ENCODE measurements at regions not wholly inside any gene's neighbourhood (a gene's known extent, or its start where the extent isn't known, plus 50 kb on each side); places are given as distances from the start of the nearest gene placed in this dataset.

DNA sequence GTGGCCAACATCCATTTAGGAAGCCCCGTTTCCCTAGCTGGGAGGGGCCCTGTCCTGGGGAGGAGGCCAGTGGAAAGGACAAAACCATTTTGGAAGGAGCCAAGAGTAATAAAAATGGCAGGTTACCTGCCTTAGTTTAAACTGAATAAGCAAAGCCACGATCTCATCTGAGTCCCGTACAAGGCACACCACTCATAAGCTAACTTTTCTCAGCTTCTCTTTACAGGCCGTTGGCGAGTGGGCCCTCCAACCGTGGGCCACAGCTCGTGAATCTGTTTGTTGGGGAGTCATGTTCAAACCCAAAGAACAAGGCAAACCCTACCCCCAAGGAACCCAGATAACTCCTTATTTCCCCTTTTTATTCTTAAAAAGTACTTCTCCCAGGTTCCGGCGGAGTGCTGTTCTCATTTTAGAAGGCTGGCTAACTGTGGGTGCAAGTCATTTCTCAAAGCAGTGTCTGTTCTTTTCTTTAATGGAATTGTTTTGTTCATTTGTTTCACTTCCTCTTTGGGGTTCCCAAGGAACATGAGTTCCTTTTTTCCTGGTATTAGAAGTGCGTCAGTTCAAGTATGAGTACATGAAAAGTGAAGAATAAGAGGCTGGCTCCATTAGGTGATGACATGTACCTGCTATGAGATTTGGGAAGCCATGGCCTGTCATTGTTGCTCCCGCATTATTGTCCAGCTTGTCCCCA lies 89.0 kb downstream of the PSMG1 start:
- Histone ChIP-seq H3K9me1 (ENCODE audit: insufficient read depth, low read length) (peaks cover 8% of the 10 kb centered on the region), H2AFZ (replicated peaks; ENCODE audit: low read length, poor library complexity) (no peak overlapping the region), H3K14ac (replicated peaks; ENCODE audit: low read depth, low read length) (no peak overlapping the region; the same call in 1 of the 2 replicates), H4K8ac (ENCODE audit: low read depth in 2 of 2, low read length in 2 of 2) (peak overlapping the region in 1 of 2 experiments; percentile 35; a peak in 1 of 4 replicates), H3K27ac (ENCODE audit: insufficient read depth, low read length) (no peak overlapping the region; the same call in 1 of the 2 replicates), H4K20me1 (ENCODE audit: insufficient read depth, low read length) (no peaks in the 10 kb centered on the region), H2BK5ac (ENCODE audit: low read depth, low read length, poor library complexity, severe bottlenecking) (peak overlapping the region; percentile 28), H2BK120ac (ENCODE audit: low read depth, low read length) (peak overlapping the region; percentile 80), H3K4me1 (ENCODE audit: control insufficient read depth, insufficient read depth, low read length) (peaks cover 13% of the 10 kb centered on the region), H3K56ac (ENCODE audit: extremely low read depth, insufficient read depth, low read length) (no peak overlapping the region), H4K5ac (ENCODE audit: low read depth, low read length) (peak overlapping the region; percentile 71), H3K4me3 (ENCODE audit: insufficient read depth, low read depth, low read length) (no peak overlapping the region), H2AK5ac (ENCODE audit: low read depth, low read length) (peak overlapping the region; percentile 78), H3K79me1 (ENCODE audit: low read depth in 1 of 2, low read length in 2 of 2) (no peaks in the 10 kb centered on the region), H3K36me3 (ENCODE audit: control insufficient read depth, insufficient read depth, low read length) (no peaks in the 10 kb centered on the region), H2BK20ac (ENCODE audit: low read depth, low read length) (peak overlapping the region; percentile 77), H3K4me2 (ENCODE audit: low read depth, low read length) (no peak overlapping the region), H3K23ac (ENCODE audit: low read depth, low read length) (no peak overlapping the region), H3K18ac (ENCODE audit: low read depth, low read length) (peak overlapping the region; percentile 58), H3K4ac (ENCODE audit: low read depth, low read length) (peak overlapping the region; percentile 55), H3K9me3 (ENCODE audit: control insufficient read depth, insufficient read depth, low read length) (no peaks in the 10 kb centered on the region), H3K27me3 (ENCODE audit: control insufficient read depth, insufficient read depth, low read length) (no peaks in the 10 kb centered on the region; the same call in 1 of the 2 replicates), H4K91ac (ENCODE audit: insufficient read depth, low read depth, low read length) (peak overlapping the region; percentile 79), H2AK9ac (replicated peaks; ENCODE audit: low read depth, low read length, poor library complexity) (no peak overlapping the region), H2BK15ac (ENCODE audit: low read depth, low read length) (peak overlapping the region; percentile 94; the same call in 2 of the 3 replicates), H3K9ac (ENCODE audit: low read depth, low read length) (no peak overlapping the region)
- no peak for DNase-seq
- POLR2A ChIA-PET (ENCODE audit: unreplicated experiment): no interaction called here
- CTCF ChIA-PET: no interaction called here
- TF ChIP-seq CTCF (conservative IDR thresholded peaks at IDR 0.05; ENCODE audit: low read depth, low read length) (no peak), NFE2L2 (IDR thresholded peaks at IDR 0.05; ENCODE audit: low read depth, low read length) (no peak), MAFK (IDR thresholded peaks at IDR 0.05; ENCODE audit: low read depth, low read length) (no peak), CEBPB (IDR thresholded peaks at IDR 0.05; ENCODE audit: low read depth, low read length) (no peak), RAD21 (IDR thresholded peaks at IDR 0.05; ENCODE audit: low read length) (no peak), MXI1 (IDR thresholded peaks at IDR 0.05; ENCODE audit: borderline replicate concordance, low read depth, low read length) (no peak)
- TF ChIP-seq, protein P1, sequence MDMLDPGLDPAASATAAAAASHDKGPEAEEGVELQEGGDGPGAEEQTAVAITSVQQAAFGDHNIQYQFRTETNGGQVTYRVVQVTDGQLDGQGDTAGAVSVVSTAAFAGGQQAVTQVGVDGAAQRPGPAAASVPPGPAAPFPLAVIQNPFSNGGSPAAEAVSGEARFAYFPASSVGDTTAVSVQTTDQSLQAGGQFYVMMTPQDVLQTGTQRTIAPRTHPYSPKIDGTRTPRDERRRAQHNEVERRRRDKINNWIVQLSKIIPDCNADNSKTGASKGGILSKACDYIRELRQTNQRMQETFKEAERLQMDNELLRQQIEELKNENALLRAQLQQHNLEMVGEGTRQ (IDR thresholded peaks at IDR 0.05; ENCODE audit: low read depth, low read length): no peak
- in situ Hi-C loops (cut with MboI; ENCODE audit: low sequenced_read_pairs) (no loop called here), dilution Hi-C loops (cut with HindIII; ENCODE audit: low sequenced_read_pairs, unreplicated experiment) (no loop called here), intact Hi-C loops (cut with micrococcal nuclease) (no loop called here)
- 92% methylated on average over 2 of the region's 11 CpGs; no CpG with 5 or more reads in 1 of the 2 experiments for WGBS, 2 experiments (ENCODE audit: extremely low coverage in 2 of 2, insufficient read length in 1 of 2)
- no TSS peak for BruUV-seq (replicated peaks)
- ATAC-seq (ENCODE audit: low read depth): no peak
